ENCODE measurements at regions not wholly inside any gene's neighbourhood (a gene's known extent, or its start where the extent isn't known, plus 50 kb on each side); places are given as distances from the start of the nearest gene placed in this dataset.

- Histone ChIP-seq H3K27ac (no peak overlapping the region), H3K27me3 (replicated peaks; ENCODE audit: insufficient read depth) (no peaks in the 10 kb centered on the region), H3K36me3 (no peaks in the 10 kb centered on the region), H3K4me1 (ENCODE audit: control insufficient read depth in 1 of 2, low read depth in 2 of 2) (no peaks in the 10 kb centered on the region), H3K9me3 (no peaks in the 10 kb centered on the region), H3K4me3 (no peak overlapping the region)
- ATAC-seq (ENCODE audit: insufficient number of reproducible peaks, low FRiP score, low read depth) (no peak), DNase-seq (ENCODE audit: low spot score) (no peak)
- TF ChIP-seq CTCF (IDR thresholded peaks at IDR 0.05): no peak
Observed at GRCh38 chr4:164616961-164617360, 137.0 kb upstream of the SMIM31 start.

GRCh38 chr4:164617426-164617825, 136.5 kb upstream of the SMIM31 start:
- TF ChIP-seq CTCF (IDR thresholded peaks at IDR 0.05): no peak
- H3K36me3 ChIP-seq: no peaks in the 10 kb centered on the region
- H3K4me3 ChIP-seq: no peak overlapping the region
- DNase-seq (ENCODE audit: low spot score) (no peak), ATAC-seq (ENCODE audit: insufficient number of reproducible peaks, low FRiP score, low read depth) (no peak)
- H3K4me1 ChIP-seq (ENCODE audit: control insufficient read depth in 1 of 2, low read depth in 2 of 2): no peaks in the 10 kb centered on the region
- no peak overlapping the region for H3K27ac ChIP-seq
- no peaks in the 10 kb centered on the region for H3K27me3 ChIP-seq (replicated peaks; ENCODE audit: insufficient read depth)
- H3K9me3 ChIP-seq: no peaks in the 10 kb centered on the region

- Histone ChIP-seq H3K27ac (no peak overlapping the region), H3K4me3 (no peak overlapping the region), H3K36me3 (no peaks in the 10 kb centered on the region), H3K4me1 (ENCODE audit: control insufficient read depth in 1 of 2, low read depth in 2 of 2) (no peaks in the 10 kb centered on the region), H3K9me3 (no peaks in the 10 kb centered on the region), H3K27me3 (replicated peaks; ENCODE audit: insufficient read depth) (no peaks in the 10 kb centered on the region)
- no peak for ATAC-seq (ENCODE audit: insufficient number of reproducible peaks, low FRiP score, low read depth)
- no peak for TF ChIP-seq CTCF (IDR thresholded peaks at IDR 0.05)
- DNase-seq (ENCODE audit: low spot score): no peak
Observed at GRCh38 chr4:164617911-164618310, 136.0 kb upstream of the SMIM31 start.

GRCh38 chr4:164621886-164622521, 131.9 kb upstream of the SMIM31 start:
- H3K4me3 ChIP-seq: no peak overlapping the region
- H3K4me1 ChIP-seq (ENCODE audit: control insufficient read depth in 1 of 2, low read depth in 2 of 2): no peaks in the 10 kb centered on the region
- ATAC-seq (ENCODE audit: insufficient number of reproducible peaks, low FRiP score, low read depth) (no peak), DNase-seq (ENCODE audit: low spot score) (no peak)
- TF ChIP-seq CTCF (IDR thresholded peaks at IDR 0.05): no peak
- no peaks in the 10 kb centered on the region for H3K27me3 ChIP-seq (replicated peaks; ENCODE audit: insufficient read depth)
- no peaks in the 10 kb centered on the region for H3K9me3 ChIP-seq
- no peak overlapping the region for H3K27ac ChIP-seq
- no peaks in the 10 kb centered on the region for H3K36me3 ChIP-seq

GRCh38 chr4:164623099-164623498, 130.8 kb upstream of the SMIM31 start:
- H3K9me3 ChIP-seq: no peaks in the 10 kb centered on the region
- no peak for TF ChIP-seq CTCF (IDR thresholded peaks at IDR 0.05)
- no peak overlapping the region for H3K27ac ChIP-seq
- no peaks in the 10 kb centered on the region for H3K27me3 ChIP-seq (replicated peaks; ENCODE audit: insufficient read depth)
- no peak overlapping the region for H3K4me3 ChIP-seq
- ATAC-seq (ENCODE audit: insufficient number of reproducible peaks, low FRiP score, low read depth) (no peak), DNase-seq (ENCODE audit: low spot score) (no peak)
- no peaks in the 10 kb centered on the region for H3K4me1 ChIP-seq (ENCODE audit: control insufficient read depth in 1 of 2, low read depth in 2 of 2)
- no peaks in the 10 kb centered on the region for H3K36me3 ChIP-seq
